Astrocyte (in vitro differentiated cells and primary cell): ENCODE measurements at regions not wholly inside any gene's neighbourhood (a gene's known extent, or its start where the extent isn't known, plus 50 kb on each side); places are given as distances from the start of the nearest gene placed in this dataset.

Experiments used
- DNase-seq: peaks from one replicate; pipeline ENCODE4 v3.0.0-alpha.2; 2010; ENCODE audit warnings: low read depth
- FAIRE-seq: peaks from 2 replicates; lab custom pipeline; 2011; peaks lifted over from hg19 to GRCh38; lab: Jason Lieb, UNC
- H2AFZ ChIP-seq: 2 replicates; pipeline ENCODE4 v1.6.0; 2012; ENCODE audit warnings: low read depth, low read length, inconsistent platforms
- H3K27ac ChIP-seq: 2 replicates; pipeline ENCODE4 v1.5.1; 2011; ENCODE audit warnings: low read depth, low read length, inconsistent platforms
- H3K27me3 ChIP-seq: 2 replicates; pipeline ENCODE4 v1.6.0; 2011; ENCODE audit warnings: low read length, inconsistent platforms; ENCODE audit not compliant: insufficient read depth
- H3K36me3 ChIP-seq: 2 replicates; pipeline ENCODE4 v1.5.1; 2011; ENCODE audit warnings: low read length, inconsistent platforms; ENCODE audit not compliant: insufficient read depth
- H3K4me1 ChIP-seq: 2 replicates; pipeline ENCODE4 v1.5.1; 2011; ENCODE audit warnings: low read length, inconsistent platforms; ENCODE audit not compliant: insufficient read depth
- H3K4me2 ChIP-seq: 2 replicates; pipeline ENCODE4 v1.6.0; 2012; ENCODE audit warnings: low read length, inconsistent platforms
- H3K4me3 ChIP-seq: 2 replicates; pipeline ENCODE4 v1.5.1; 2011; ENCODE audit warnings: low read depth, mild to moderate bottlenecking, low read length, inconsistent platforms; ENCODE audit not compliant: insufficient read depth
- H3K79me2 ChIP-seq: 2 replicates; pipeline ENCODE4 v1.6.0; 2012; ENCODE audit warnings: mild to moderate bottlenecking, low read length, inconsistent platforms; ENCODE audit not compliant: insufficient read depth
- H3K9ac ChIP-seq: 2 replicates; pipeline ENCODE4 v1.6.0; 2012; ENCODE audit warnings: mild to moderate bottlenecking, low read length, inconsistent platforms
- H3K9me3 ChIP-seq: 2 replicates; pipeline ENCODE4 v1.5.1; 2012; ENCODE audit warnings: low read depth, mild to moderate bottlenecking, low read length, inconsistent platforms; ENCODE audit not compliant: insufficient read depth
- H4K20me1 ChIP-seq: 2 replicates; pipeline ENCODE4 v1.6.0; 2012; ENCODE audit warnings: low read length, inconsistent platforms; ENCODE audit not compliant: insufficient read depth
- H3K27ac Mint-ChIP-seq: one replicate; pipeline ENCODE4 v1.8.0; 2021; ENCODE audit warnings: mild to moderate bottlenecking, mixed read lengths; ENCODE audit not compliant: unreplicated experiment
- H3K27me3 Mint-ChIP-seq: one replicate; pipeline ENCODE4 v1.8.0; 2021; ENCODE audit warnings: low read depth, mixed read lengths; ENCODE audit not compliant: unreplicated experiment
- H3K36me3 Mint-ChIP-seq: one replicate; pipeline ENCODE4 v1.8.0; 2021; ENCODE audit warnings: low read depth, mixed read lengths; ENCODE audit not compliant: unreplicated experiment
- H3K4me1 Mint-ChIP-seq: one replicate; pipeline ENCODE4 v1.8.0; 2021; ENCODE audit warnings: low read depth, mixed read lengths; ENCODE audit not compliant: unreplicated experiment
- H3K4me3 Mint-ChIP-seq: one replicate; pipeline ENCODE4 v1.8.0; 2021; ENCODE audit warnings: mild to moderate bottlenecking, moderate library complexity, mixed read lengths; ENCODE audit not compliant: unreplicated experiment
- H3K9me3 Mint-ChIP-seq: one replicate; pipeline ENCODE4 v1.8.0; 2021; ENCODE audit warnings: mild to moderate bottlenecking, mixed read lengths; ENCODE audit not compliant: unreplicated experiment
- EZH2 ChIP-seq: IDR thresholded peaks from 2 replicates; pipeline ENCODE4 v1.6.1; 2012; ENCODE audit warnings: mild to moderate bottlenecking, low read length, inconsistent platforms; ENCODE audit not compliant: insufficient read depth
- TF ChIP-seq, protein P1 (sequence below): IDR thresholded peaks from 2 replicates; pipeline ENCODE4 v1.5.1; 2011; ENCODE audit warnings: low read depth, mild to moderate bottlenecking, inconsistent platforms, low read length, moderate library complexity; ENCODE audit not compliant: insufficient read depth

DNA sequence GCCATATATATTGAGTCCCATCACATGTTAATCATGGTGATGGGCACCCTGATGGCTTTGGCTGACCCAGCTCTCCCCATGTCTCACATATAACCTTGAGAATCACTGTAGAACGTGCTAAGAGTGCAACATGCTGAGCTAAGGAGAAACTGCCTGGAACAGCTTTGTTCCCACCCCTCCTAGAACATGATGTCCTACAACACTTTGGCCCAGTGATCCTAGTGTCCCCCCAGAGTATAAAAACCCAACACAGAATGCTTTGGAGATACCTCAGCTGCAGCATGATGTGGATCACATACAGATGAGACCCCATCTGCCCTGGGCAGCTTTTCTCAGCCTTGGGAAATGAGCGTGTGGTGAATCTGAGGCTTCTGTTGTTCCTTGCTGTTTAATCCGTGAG lies 343.5 kb downstream of the NFIB start:
- Mint-ChIP-seq H3K36me3 (no peaks in the 10 kb centered on the region), H3K27ac (no peak overlapping the region), H3K9me3 (no peaks in the 10 kb centered on the region), H3K4me1 (peaks cover 12% of the 10 kb centered on the region), H3K27me3 (peaks cover 4% of the 10 kb centered on the region), H3K4me3 (no peak overlapping the region)
- Histone ChIP-seq H3K9me3 (no peaks in the 10 kb centered on the region), H3K4me1 (peaks cover 3% of the 10 kb centered on the region), H3K36me3 (no peaks in the 10 kb centered on the region), H3K27ac (no peak overlapping the region), H3K4me3 (no peak overlapping the region), H4K20me1 (no peaks in the 10 kb centered on the region), H3K4me2 (no peak overlapping the region), H3K27me3 (no peaks in the 10 kb centered on the region), H3K79me2 (no peaks in the 10 kb centered on the region), H3K9ac (no peak overlapping the region), H2AFZ (no peak overlapping the region)
- FAIRE-seq (no peak), DNase-seq (no peak)
- TF ChIP-seq EZH2 = no peak
- TF ChIP-seq, protein P1, sequence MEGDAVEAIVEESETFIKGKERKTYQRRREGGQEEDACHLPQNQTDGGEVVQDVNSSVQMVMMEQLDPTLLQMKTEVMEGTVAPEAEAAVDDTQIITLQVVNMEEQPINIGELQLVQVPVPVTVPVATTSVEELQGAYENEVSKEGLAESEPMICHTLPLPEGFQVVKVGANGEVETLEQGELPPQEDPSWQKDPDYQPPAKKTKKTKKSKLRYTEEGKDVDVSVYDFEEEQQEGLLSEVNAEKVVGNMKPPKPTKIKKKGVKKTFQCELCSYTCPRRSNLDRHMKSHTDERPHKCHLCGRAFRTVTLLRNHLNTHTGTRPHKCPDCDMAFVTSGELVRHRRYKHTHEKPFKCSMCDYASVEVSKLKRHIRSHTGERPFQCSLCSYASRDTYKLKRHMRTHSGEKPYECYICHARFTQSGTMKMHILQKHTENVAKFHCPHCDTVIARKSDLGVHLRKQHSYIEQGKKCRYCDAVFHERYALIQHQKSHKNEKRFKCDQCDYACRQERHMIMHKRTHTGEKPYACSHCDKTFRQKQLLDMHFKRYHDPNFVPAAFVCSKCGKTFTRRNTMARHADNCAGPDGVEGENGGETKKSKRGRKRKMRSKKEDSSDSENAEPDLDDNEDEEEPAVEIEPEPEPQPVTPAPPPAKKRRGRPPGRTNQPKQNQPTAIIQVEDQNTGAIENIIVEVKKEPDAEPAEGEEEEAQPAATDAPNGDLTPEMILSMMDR = no peak

DNA sequence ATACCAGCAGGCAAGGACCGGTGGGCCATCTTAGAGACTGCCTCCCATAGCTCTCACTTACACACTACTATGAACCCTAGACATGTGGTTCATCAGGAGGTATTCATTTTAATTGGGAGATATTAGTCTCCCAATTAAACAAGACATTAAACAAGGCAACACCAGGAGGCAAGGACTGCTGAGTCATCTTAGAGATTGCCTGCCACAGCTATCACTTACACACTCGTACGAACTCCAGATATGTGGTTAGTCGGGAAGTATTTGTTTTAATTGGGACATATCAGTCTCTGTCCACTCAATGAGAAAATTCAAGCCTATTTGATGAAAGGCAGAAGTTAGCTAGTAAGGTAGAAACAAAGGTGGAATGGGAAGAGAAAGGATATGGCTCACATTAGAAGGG lies 343.9 kb downstream of the NFIB start:
- no peaks in the 10 kb centered on the region for H4K20me1 ChIP-seq
- H3K4me3 ChIP-seq = no peak overlapping the region
- FAIRE-seq (peak; percentile 29), DNase-seq (peak; percentile 52)
- H3K27ac ChIP-seq = no peak overlapping the region
- no peaks in the 10 kb centered on the region for H3K9me3 ChIP-seq
- H3K27me3 Mint-ChIP-seq = peaks cover 4% of the 10 kb centered on the region
- no peak overlapping the region for H3K4me3 Mint-ChIP-seq
- no peak overlapping the region for H3K27ac Mint-ChIP-seq
- H3K4me1 ChIP-seq = peaks cover 3% of the 10 kb centered on the region
- H3K9ac ChIP-seq = no peak overlapping the region
- H3K36me3 Mint-ChIP-seq = no peaks in the 10 kb centered on the region
- H2AFZ ChIP-seq = no peak overlapping the region
- H3K79me2 ChIP-seq = no peaks in the 10 kb centered on the region
- no peaks in the 10 kb centered on the region for H3K9me3 Mint-ChIP-seq
- no peak for TF ChIP-seq EZH2
- TF ChIP-seq, protein P1 = no peak
- H3K4me2 ChIP-seq = no peak overlapping the region
- H3K27me3 ChIP-seq = no peaks in the 10 kb centered on the region
- no peaks in the 10 kb centered on the region for H3K36me3 ChIP-seq
- H3K4me1 Mint-ChIP-seq = peaks cover 12% of the 10 kb centered on the region

DNA sequence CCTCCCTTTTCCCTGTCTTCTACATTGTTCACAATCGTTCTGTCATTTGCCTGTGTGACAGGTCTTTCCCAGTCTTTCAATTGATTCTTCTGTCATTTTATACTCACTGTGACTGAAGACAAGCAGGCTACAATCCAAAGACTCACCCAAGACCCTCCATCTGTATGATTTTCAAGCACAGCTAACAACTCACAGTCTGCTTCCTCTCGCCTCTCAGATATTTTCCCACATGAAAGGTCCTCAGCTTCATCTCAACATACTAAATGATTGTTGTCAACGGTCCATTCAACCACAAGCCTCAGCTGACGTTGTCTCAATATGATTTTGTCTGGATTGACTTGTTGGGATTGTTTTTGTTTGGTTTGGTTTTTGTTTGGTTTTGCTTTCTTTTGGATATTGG lies 346.5 kb downstream of the NFIB start:
- Mint-ChIP-seq H3K9me3 (no peaks in the 10 kb centered on the region), H3K4me1 (peaks cover 12% of the 10 kb centered on the region), H3K27ac (no peak overlapping the region), H3K36me3 (no peaks in the 10 kb centered on the region), H3K4me3 (no peak overlapping the region), H3K27me3 (peaks cover 2% of the 10 kb centered on the region)
- H3K27ac ChIP-seq = no peak overlapping the region
- no peaks in the 10 kb centered on the region for H3K79me2 ChIP-seq
- FAIRE-seq (no peak), DNase-seq (no peak)
- no peak overlapping the region for H3K4me2 ChIP-seq
- H2AFZ ChIP-seq = no peak overlapping the region
- H3K36me3 ChIP-seq = no peaks in the 10 kb centered on the region
- H3K27me3 ChIP-seq = no peaks in the 10 kb centered on the region
- H3K4me1 ChIP-seq = peaks cover 3% of the 10 kb centered on the region
- no peak overlapping the region for H3K4me3 ChIP-seq
- no peak overlapping the region for H3K9ac ChIP-seq
- H4K20me1 ChIP-seq = no peaks in the 10 kb centered on the region
- TF ChIP-seq EZH2 = no peak
- TF ChIP-seq, protein P1 = no peak
- H3K9me3 ChIP-seq = no peaks in the 10 kb centered on the region
